ENCODE measurements at regions not wholly inside any gene's neighbourhood (a gene's known extent, or its start where the extent isn't known, plus 50 kb on each side); places are given as distances from the start of the nearest gene placed in this dataset.

- H3K36me3 Mint-ChIP-seq: no peaks in the 10 kb centered on the region
- H3K4me1 Mint-ChIP-seq: no peaks in the 10 kb centered on the region
- no peaks in the 10 kb centered on the region for H3K36me3 ChIP-seq (ENCODE audit: control insufficient read depth in 2 of 2, extremely low read depth in 1 of 2, insufficient read depth in 1 of 2, low read length in 1 of 2)
- no peaks in the 10 kb centered on the region for H3K9me3 ChIP-seq
- H3K4me3 Mint-ChIP-seq: no peak overlapping the region
- peaks cover 0 to 15% (median 4%) of the 10 kb centered on the region in 3 donors for H3K9me3 Mint-ChIP-seq
- H3K27ac ChIP-seq (ENCODE audit: low read length): no peak overlapping the region
- no peak overlapping the region for H3K27ac Mint-ChIP-seq
- ChIA-PET CTCF (no interaction called here), POLR2A (no interaction called here)
- DNase-seq (no peak), ATAC-seq (replicated peaks in 1 of 4) (no peak)
- H3K27me3 Mint-ChIP-seq: no peaks in the 10 kb centered on the region
- H3K4me1 ChIP-seq (ENCODE audit: control insufficient read depth in 1 of 2, extremely low read depth in 1 of 2, insufficient read depth in 2 of 2, low read length in 2 of 2): no peaks in the 10 kb centered on the region
- no peak overlapping the region for H3K4me3 ChIP-seq (ENCODE audit: control insufficient read depth in 1 of 2, extremely low read depth in 1 of 2, low read length in 1 of 2)
- no peaks in the 10 kb centered on the region for H3K27me3 ChIP-seq (replicated peaks in 1 of 2; ENCODE audit: control insufficient read depth in 2 of 2, extremely low read depth in 1 of 2, insufficient read depth in 2 of 2, low read length in 1 of 2)
These were observed 977.6 kb downstream of the SUCLG1 start for GRCh38 chr2:83481436-83481835.

- no peaks in the 10 kb centered on the region for H3K36me3 ChIP-seq (ENCODE audit: control insufficient read depth in 2 of 2, extremely low read depth in 1 of 2, insufficient read depth in 1 of 2, low read length in 1 of 2)
- Mint-ChIP-seq H3K4me3 (no peak overlapping the region), H3K4me1 (no peaks in the 10 kb centered on the region), H3K9me3 (peaks cover 0 to 15% (median 4%) of the 10 kb centered on the region in 3 donors), H3K27ac (no peak overlapping the region), H3K27me3 (no peaks in the 10 kb centered on the region), H3K36me3 (no peaks in the 10 kb centered on the region)
- WGBS (ENCODE audit: insufficient coverage): 83% methylated on average over 1 of the region's 4 CpGs
- no peaks in the 10 kb centered on the region for H3K27me3 ChIP-seq (replicated peaks in 1 of 2; ENCODE audit: control insufficient read depth in 2 of 2, extremely low read depth in 1 of 2, insufficient read depth in 2 of 2, low read length in 1 of 2)
- no peaks in the 10 kb centered on the region for H3K4me1 ChIP-seq (ENCODE audit: control insufficient read depth in 1 of 2, extremely low read depth in 1 of 2, insufficient read depth in 2 of 2, low read length in 2 of 2)
- CTCF ChIA-PET: no interaction called here
- POLR2A ChIA-PET: no interaction called here
- ATAC-seq (replicated peaks in 1 of 4) (no peak), DNase-seq (no peak)
- H3K9me3 ChIP-seq: no peaks in the 10 kb centered on the region
- H3K27ac ChIP-seq (ENCODE audit: low read length): no peak overlapping the region
- no peak overlapping the region for H3K4me3 ChIP-seq (ENCODE audit: control insufficient read depth in 1 of 2, extremely low read depth in 1 of 2, low read length in 1 of 2)
These were observed 981.0 kb downstream of the SUCLG1 start for GRCh38 chr2:83478037-83478436.

- no peak overlapping the region for H3K4me3 Mint-ChIP-seq
- peaks cover 8 to 12% (median 8%) of the 10 kb centered on the region in 3 donors for H3K9me3 Mint-ChIP-seq
- H3K27me3 ChIP-seq (replicated peaks in 1 of 2; ENCODE audit: control insufficient read depth in 2 of 2, extremely low read depth in 1 of 2, insufficient read depth in 2 of 2, low read length in 1 of 2): no peaks in the 10 kb centered on the region
- no peaks in the 10 kb centered on the region for H3K36me3 Mint-ChIP-seq
- no peak overlapping the region for H3K27ac Mint-ChIP-seq
- H3K4me1 ChIP-seq (ENCODE audit: control insufficient read depth in 1 of 2, extremely low read depth in 1 of 2, insufficient read depth in 2 of 2, low read length in 2 of 2): no peaks in the 10 kb centered on the region
- WGBS (ENCODE audit: insufficient coverage): no CpG with 5 or more reads among the region's 2 CpGs
- H3K4me3 ChIP-seq (ENCODE audit: control insufficient read depth in 1 of 2, extremely low read depth in 1 of 2, low read length in 1 of 2): no peak overlapping the region
- H3K9me3 ChIP-seq: peaks cover 2% of the 10 kb centered on the region
- H3K4me1 Mint-ChIP-seq: no peaks in the 10 kb centered on the region
- H3K27me3 Mint-ChIP-seq: no peaks in the 10 kb centered on the region
- H3K36me3 ChIP-seq (ENCODE audit: control insufficient read depth in 2 of 2, extremely low read depth in 1 of 2, insufficient read depth in 1 of 2, low read length in 1 of 2): no peaks in the 10 kb centered on the region
- DNase-seq (no peak), ATAC-seq (replicated peaks in 1 of 4) (no peak)
- no peak overlapping the region for H3K27ac ChIP-seq (ENCODE audit: low read length)
- POLR2A ChIA-PET: interaction anchor here in 1 of 2 donors (0.5 kb wide), 1 partner anchor 41 kb away, joined by 11 read pairs; no protein-coding TSS in a partner anchor
- CTCF ChIA-PET: no interaction called here
These were observed 983.7 kb downstream of the SUCLG1 start for GRCh38 chr2:83475371-83475770.

DNA sequence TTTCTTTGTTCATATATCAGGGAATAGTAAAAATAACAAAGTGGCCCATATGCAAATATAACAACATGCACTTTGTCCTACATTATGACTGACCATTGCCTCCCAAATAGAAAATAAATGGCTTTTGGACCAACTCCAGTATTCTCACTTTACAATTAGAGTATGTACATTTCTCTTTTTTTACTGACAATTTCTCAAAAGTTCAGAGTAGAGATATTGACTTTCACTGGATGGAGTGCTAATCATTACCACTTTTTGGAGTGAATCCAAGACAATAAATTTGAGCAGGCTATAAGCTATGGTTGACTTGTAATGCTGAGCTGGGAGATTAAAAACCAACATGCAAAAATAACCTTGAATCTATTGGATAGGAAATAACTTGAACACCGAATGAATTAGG, 987.4 kb downstream of the SUCLG1 start:
- no peaks in the 10 kb centered on the region for H3K27me3 Mint-ChIP-seq
- DNase-seq (no peak), ATAC-seq (replicated peaks in 1 of 4) (no peak)
- Histone ChIP-seq H3K27ac (ENCODE audit: low read length) (no peak overlapping the region), H3K27me3 (replicated peaks in 1 of 2; ENCODE audit: control insufficient read depth in 2 of 2, extremely low read depth in 1 of 2, insufficient read depth in 2 of 2, low read length in 1 of 2) (no peaks in the 10 kb centered on the region), H3K9me3 (peaks cover 2% of the 10 kb centered on the region), H3K4me3 (ENCODE audit: control insufficient read depth in 1 of 2, extremely low read depth in 1 of 2, low read length in 1 of 2) (no peak overlapping the region), H3K4me1 (ENCODE audit: control insufficient read depth in 1 of 2, extremely low read depth in 1 of 2, insufficient read depth in 2 of 2, low read length in 2 of 2) (no peaks in the 10 kb centered on the region), H3K36me3 (ENCODE audit: control insufficient read depth in 2 of 2, extremely low read depth in 1 of 2, insufficient read depth in 1 of 2, low read length in 1 of 2) (no peaks in the 10 kb centered on the region)
- H3K36me3 Mint-ChIP-seq: no peaks in the 10 kb centered on the region
- peaks cover 10 to 13% (median 12%) of the 10 kb centered on the region in 3 donors for H3K9me3 Mint-ChIP-seq
- H3K4me1 Mint-ChIP-seq: no peaks in the 10 kb centered on the region
- CTCF ChIA-PET: no interaction called here
- no CpG with 5 or more reads among the region's 1 CpG for WGBS (ENCODE audit: insufficient coverage)
- POLR2A ChIA-PET: no interaction called here
- H3K4me3 Mint-ChIP-seq: no peak overlapping the region
- H3K27ac Mint-ChIP-seq: no peak overlapping the region

- Mint-ChIP-seq H3K4me1 (no peaks in the 10 kb centered on the region), H3K9me3 (peaks cover 9 to 12% (median 11%) of the 10 kb centered on the region in 3 donors), H3K27ac (no peak overlapping the region), H3K4me3 (no peak overlapping the region), H3K36me3 (no peaks in the 10 kb centered on the region), H3K27me3 (no peaks in the 10 kb centered on the region)
- ATAC-seq (replicated peaks in 1 of 4): no peak
- Histone ChIP-seq H3K9me3 (peaks cover 2% of the 10 kb centered on the region), H3K27me3 (replicated peaks in 1 of 2; ENCODE audit: control insufficient read depth in 2 of 2, extremely low read depth in 1 of 2, insufficient read depth in 2 of 2, low read length in 1 of 2) (no peaks in the 10 kb centered on the region), H3K27ac (ENCODE audit: low read length) (no peak overlapping the region), H3K36me3 (ENCODE audit: control insufficient read depth in 2 of 2, extremely low read depth in 1 of 2, insufficient read depth in 1 of 2, low read length in 1 of 2) (no peaks in the 10 kb centered on the region), H3K4me3 (ENCODE audit: control insufficient read depth in 1 of 2, extremely low read depth in 1 of 2, low read length in 1 of 2) (no peak overlapping the region), H3K4me1 (ENCODE audit: control insufficient read depth in 1 of 2, extremely low read depth in 1 of 2, insufficient read depth in 2 of 2, low read length in 2 of 2) (no peaks in the 10 kb centered on the region)
- no peak for DNase-seq
- POLR2A ChIA-PET: no interaction called here
- CTCF ChIA-PET: no interaction called here
These were observed 988.2 kb downstream of the SUCLG1 start for GRCh38 chr2:83470928-83471327.

DNA sequence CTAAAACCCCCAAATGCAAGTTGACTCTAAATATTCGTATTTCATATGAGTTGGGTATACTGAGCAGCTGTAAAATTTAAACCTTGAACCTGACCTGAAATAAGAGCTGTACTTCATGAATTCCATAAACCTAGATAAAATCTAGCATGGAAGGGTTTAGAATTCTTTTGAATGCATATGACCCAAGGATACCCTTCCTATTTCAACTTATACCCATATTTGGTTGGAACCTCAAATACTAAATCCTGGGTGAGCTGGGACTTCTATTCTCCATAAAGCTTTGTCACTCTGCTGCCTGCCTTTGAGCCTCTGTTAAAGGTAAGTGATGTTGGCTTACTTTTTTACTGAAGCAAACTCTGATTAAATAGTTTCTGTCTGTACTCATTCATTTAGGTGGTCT, 994.6 kb downstream of the SUCLG1 start:
- no peaks in the 10 kb centered on the region for H3K27me3 Mint-ChIP-seq
- H3K9me3 Mint-ChIP-seq: peaks cover 6 to 12% (median 7%) of the 10 kb centered on the region in 3 donors
- CTCF ChIA-PET: no interaction called here
- DNase-seq (no peak), ATAC-seq (replicated peaks in 1 of 4) (no peak)
- no CpG with 5 or more reads among the region's 1 CpG for WGBS (ENCODE audit: insufficient coverage)
- POLR2A ChIA-PET: no interaction called here
- H3K4me3 Mint-ChIP-seq: no peak overlapping the region
- H3K4me1 Mint-ChIP-seq: no peaks in the 10 kb centered on the region
- Histone ChIP-seq H3K4me3 (ENCODE audit: control insufficient read depth in 1 of 2, extremely low read depth in 1 of 2, low read length in 1 of 2) (no peak overlapping the region), H3K27ac (ENCODE audit: low read length) (no peak overlapping the region), H3K9me3 (no peaks in the 10 kb centered on the region), H3K27me3 (replicated peaks in 1 of 2; ENCODE audit: control insufficient read depth in 2 of 2, extremely low read depth in 1 of 2, insufficient read depth in 2 of 2, low read length in 1 of 2) (no peaks in the 10 kb centered on the region), H3K36me3 (ENCODE audit: control insufficient read depth in 2 of 2, extremely low read depth in 1 of 2, insufficient read depth in 1 of 2, low read length in 1 of 2) (no peaks in the 10 kb centered on the region), H3K4me1 (ENCODE audit: control insufficient read depth in 1 of 2, extremely low read depth in 1 of 2, insufficient read depth in 2 of 2, low read length in 2 of 2) (no peaks in the 10 kb centered on the region)
- no peaks in the 10 kb centered on the region for H3K36me3 Mint-ChIP-seq
- H3K27ac Mint-ChIP-seq: no peak overlapping the region

- H3K4me1 ChIP-seq (ENCODE audit: control insufficient read depth in 1 of 2, extremely low read depth in 1 of 2, insufficient read depth in 2 of 2, low read length in 2 of 2): no peaks in the 10 kb centered on the region
- Mint-ChIP-seq H3K27me3 (no peaks in the 10 kb centered on the region), H3K9me3 (peaks cover 6 to 14% (median 10%) of the 10 kb centered on the region in 3 donors), H3K4me3 (no peak overlapping the region), H3K36me3 (no peaks in the 10 kb centered on the region), H3K27ac (no peak overlapping the region), H3K4me1 (no peaks in the 10 kb centered on the region)
- no peak overlapping the region for H3K4me3 ChIP-seq (ENCODE audit: control insufficient read depth in 1 of 2, extremely low read depth in 1 of 2, low read length in 1 of 2)
- DNase-seq: no peak
- H3K9me3 ChIP-seq: no peaks in the 10 kb centered on the region
- POLR2A ChIA-PET: no interaction called here
- CTCF ChIA-PET: no interaction called here
- ATAC-seq (replicated peaks in 1 of 4): no peak
- no peaks in the 10 kb centered on the region for H3K27me3 ChIP-seq (replicated peaks in 1 of 2; ENCODE audit: control insufficient read depth in 2 of 2, extremely low read depth in 1 of 2, insufficient read depth in 2 of 2, low read length in 1 of 2)
- H3K36me3 ChIP-seq (ENCODE audit: control insufficient read depth in 2 of 2, extremely low read depth in 1 of 2, insufficient read depth in 1 of 2, low read length in 1 of 2): no peaks in the 10 kb centered on the region
- H3K27ac ChIP-seq (ENCODE audit: low read length): no peak overlapping the region
These were observed 996.2 kb downstream of the SUCLG1 start for GRCh38 chr2:83462881-83463280.
